Lower leg skin (tissue), 4 donors: ENCODE measurements at regions not wholly inside any gene's neighbourhood (a gene's known extent, or its start where the extent isn't known, plus 50 kb on each side); places are given as distances from the start of the nearest gene placed in this dataset.

Source experiments
- DNase-seq, 2 donors: peaks; one replicate each; pipeline ENCODE4 v3.0.0-alpha.2; 2019; ENCODE audit warnings: low spot score in 2 of 2
- H3K4me3 ChIP-seq: fragments of 200-600 bp; sonication (generic); 2 replicates; pipeline ENCODE4 v1.5.1; 2017; ENCODE audit warnings: mild to moderate bottlenecking, low read depth; ENCODE audit not compliant: poor library complexity, severe bottlenecking
- CTCF ChIP-seq, 3 donors: fragments of 450-650 bp; IDR thresholded peaks; one replicate each; pipeline ENCODE4 v1.5.1; 2016; ENCODE audit warnings: antibody characterized with exemption in 3 of 3, mild to moderate bottlenecking in 3 of 3, moderate library complexity in 2 of 3
- POLR2A ChIP-seq, 2 donors: fragments of 450-650 bp; IDR thresholded peaks; one replicate each; pipeline ENCODE4 v1.6.1; 2016 to 2017; ENCODE audit warnings: antibody characterized with exemption in 2 of 2, mild to moderate bottlenecking in 1 of 2, moderate library complexity in 1 of 2
- WGBS, 2 donors: methylation state at CpG; one replicate each; pipeline ENCODE4 v1.1.5; 2018; 5-methylcytosine and 5-hydroxymethylcytosine counted together
- intact Hi-C: fragments of 100-400 bp; cut with DNase I; formaldehyde crosslinking; loops from one replicate; pipeline ENCODE4 v1.15.0; 2023; ENCODE audit warnings: low total_unique reads

DNA sequence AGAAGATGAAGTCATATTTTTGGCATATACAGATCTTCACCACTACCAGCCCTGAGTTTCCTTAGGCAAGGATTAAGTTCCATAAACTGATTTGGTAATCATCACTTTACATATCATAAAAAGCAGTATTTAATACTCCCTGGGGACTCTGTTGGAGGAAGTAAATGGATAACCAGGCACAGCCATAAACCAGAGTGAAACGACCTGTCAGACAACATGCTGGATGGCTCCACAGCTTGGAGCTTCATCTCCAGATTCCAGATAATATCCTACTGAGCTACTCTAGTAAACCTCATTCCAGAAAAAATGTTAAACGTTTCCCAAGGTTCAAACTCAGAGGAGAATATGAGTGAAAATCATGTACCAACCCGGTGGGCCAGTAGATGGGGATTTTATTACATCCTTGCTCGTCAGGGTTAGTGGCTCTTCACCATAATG lies 109.2 kb downstream of the BASP1 start:
- no peak for DNase-seq
- TF ChIP-seq CTCF (IDR thresholded peaks at IDR 0.05) (no peak), POLR2A (IDR thresholded peaks at IDR 0.05) (no peak)
- intact Hi-C loops = no loop called here
- 38 to 47% methylated on average over 4 of the region's 4 CpGs for WGBS, 2 donors
- H3K4me3 ChIP-seq = no peak overlapping the region

DNA sequence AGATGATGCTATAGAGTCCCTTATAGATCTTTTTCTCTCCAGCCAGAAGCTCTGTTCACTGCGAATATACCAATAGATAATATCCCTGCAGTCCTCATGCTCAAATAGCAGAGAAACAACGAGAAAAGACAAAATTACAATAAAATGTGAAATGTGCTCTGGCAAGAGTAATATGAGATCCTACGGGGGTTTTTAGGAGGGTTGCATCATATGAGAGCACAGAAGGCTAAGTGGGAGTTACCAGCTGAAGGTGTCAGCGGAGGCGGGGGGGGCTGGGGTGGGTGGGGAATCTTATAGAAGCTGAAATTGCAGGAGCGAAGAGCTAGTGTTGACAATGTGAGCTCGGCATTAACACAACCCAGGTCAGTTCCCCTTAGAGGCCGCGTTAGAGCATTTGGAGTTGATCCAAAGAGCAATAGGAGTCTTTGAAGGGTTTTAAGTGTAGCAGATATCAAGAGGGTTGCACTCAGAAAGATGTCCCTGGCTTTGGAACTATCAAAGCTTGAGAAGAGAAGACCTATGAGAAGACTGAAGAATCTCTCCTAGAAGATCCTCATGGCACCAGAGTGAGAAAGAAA lies 109.7 kb downstream of the BASP1 start:
- WGBS, 2 donors = 49 to 65% methylated on average over 9 of the region's 9 CpGs
- intact Hi-C loops = no loop called here
- TF ChIP-seq CTCF (IDR thresholded peaks at IDR 0.05) = no peak
- no peak for TF ChIP-seq POLR2A (IDR thresholded peaks at IDR 0.05)
- H3K4me3 ChIP-seq = no peak overlapping the region
- DNase-seq = no peak

DNA sequence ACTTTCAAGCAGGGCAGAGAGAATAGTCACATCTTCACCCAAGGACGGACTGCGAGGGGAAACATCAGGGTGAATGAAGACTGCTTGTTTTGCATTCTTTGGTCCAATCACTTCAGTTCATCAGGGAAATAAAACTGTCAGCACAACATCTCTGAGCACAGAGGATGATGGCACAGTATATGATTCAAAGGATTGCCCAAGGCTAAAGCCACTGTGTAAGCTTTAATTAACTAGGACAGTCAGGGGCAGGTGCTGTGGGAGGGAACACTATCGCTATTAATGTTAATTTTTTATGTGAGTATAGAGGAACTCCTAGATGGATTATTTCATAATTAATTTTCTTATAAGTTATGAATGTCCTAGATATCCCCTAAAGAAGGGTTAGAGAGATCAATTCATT lies 112.1 kb downstream of the BASP1 start:
- intact Hi-C loops = no loop called here
- no peak for DNase-seq
- WGBS, 2 donors = 55 to 62% methylated on average over 3 of the region's 3 CpGs
- TF ChIP-seq CTCF (IDR thresholded peaks at IDR 0.05) (no peak), POLR2A (IDR thresholded peaks at IDR 0.05) (no peak)
- H3K4me3 ChIP-seq = no peak overlapping the region

GRCh38 chr5:17330386-17330785 lies 113.0 kb downstream of the BASP1 start:
- intact Hi-C loops = no loop called here
- H3K4me3 ChIP-seq = no peak overlapping the region
- no peak for TF ChIP-seq CTCF (IDR thresholded peaks at IDR 0.05)
- no peak for TF ChIP-seq POLR2A (IDR thresholded peaks at IDR 0.05)
- no peak for DNase-seq
- 59 to 64% methylated on average over 2 of the region's 2 CpGs for WGBS, 2 donors

DNA sequence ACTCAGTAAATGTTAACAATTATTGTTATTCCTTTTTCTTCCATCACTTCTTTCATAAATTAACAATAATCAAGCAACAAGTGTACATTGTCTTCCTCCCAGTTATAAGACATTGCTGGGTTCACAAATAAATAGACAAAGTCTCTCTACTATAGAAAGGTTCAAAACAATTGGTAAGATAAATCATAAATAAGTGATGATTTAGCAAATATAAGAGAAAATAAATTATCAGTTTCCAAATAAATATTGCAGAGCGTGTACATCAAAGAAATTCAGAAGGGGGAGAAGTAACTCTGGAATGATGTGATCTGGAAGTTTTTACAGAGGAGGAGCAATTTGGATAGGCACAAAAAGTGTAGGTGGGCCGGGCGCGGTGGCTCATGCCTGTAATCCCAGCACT lies 114.2 kb downstream of the BASP1 start:
- no peak overlapping the region for H3K4me3 ChIP-seq
- DNase-seq = no peak
- WGBS, 2 donors = 94 to 97% methylated on average over 4 of the region's 4 CpGs
- intact Hi-C loops = no loop called here
- TF ChIP-seq CTCF (IDR thresholded peaks at IDR 0.05) (no peak), POLR2A (IDR thresholded peaks at IDR 0.05) (no peak)

GRCh38 chr5:17333755-17334154 lies 116.3 kb downstream of the BASP1 start:
- intact Hi-C loops = no loop called here
- TF ChIP-seq POLR2A (IDR thresholded peaks at IDR 0.05) = no peak
- TF ChIP-seq CTCF (IDR thresholded peaks at IDR 0.05) = no peak
- WGBS, 2 donors = 81 to 84% methylated on average over 3 of the region's 3 CpGs
- H3K4me3 ChIP-seq = no peak overlapping the region
- no peak for DNase-seq
